Kidney epithelial cell (primary cell): ENCODE measurements at regions not wholly inside any gene's neighbourhood (a gene's known extent, or its start where the extent isn't known, plus 50 kb on each side); places are given as distances from the start of the nearest gene placed in this dataset.

Experiments used
- DNase-seq: peaks from one replicate; pipeline ENCODE4 v3.0.0-alpha.2; 2010; ENCODE audit warnings: low read depth
- H3K27me3 ChIP-seq: 2 replicates; pipeline ENCODE4 v1.6.0; 2011; ENCODE audit warnings: low read length; ENCODE audit not compliant: control insufficient read depth, insufficient read depth
- H3K36me3 ChIP-seq: 2 replicates; pipeline ENCODE4 v1.5.1; 2011; ENCODE audit warnings: low read length; ENCODE audit not compliant: control insufficient read depth, insufficient read depth
- H3K4me3 ChIP-seq: 2 replicates; pipeline ENCODE4 v1.5.1; 2011; ENCODE audit warnings: low read depth, mild to moderate bottlenecking, control low read depth, low read length
- TF ChIP-seq, protein P1 (sequence below): IDR thresholded peaks from 2 replicates; pipeline ENCODE4 v1.5.1; 2011; ENCODE audit warnings: mild to moderate bottlenecking, moderate library complexity, low read length, control low read depth, inconsistent platforms; ENCODE audit not compliant: insufficient read depth, poor library complexity, severe bottlenecking

- TF ChIP-seq, protein P1, sequence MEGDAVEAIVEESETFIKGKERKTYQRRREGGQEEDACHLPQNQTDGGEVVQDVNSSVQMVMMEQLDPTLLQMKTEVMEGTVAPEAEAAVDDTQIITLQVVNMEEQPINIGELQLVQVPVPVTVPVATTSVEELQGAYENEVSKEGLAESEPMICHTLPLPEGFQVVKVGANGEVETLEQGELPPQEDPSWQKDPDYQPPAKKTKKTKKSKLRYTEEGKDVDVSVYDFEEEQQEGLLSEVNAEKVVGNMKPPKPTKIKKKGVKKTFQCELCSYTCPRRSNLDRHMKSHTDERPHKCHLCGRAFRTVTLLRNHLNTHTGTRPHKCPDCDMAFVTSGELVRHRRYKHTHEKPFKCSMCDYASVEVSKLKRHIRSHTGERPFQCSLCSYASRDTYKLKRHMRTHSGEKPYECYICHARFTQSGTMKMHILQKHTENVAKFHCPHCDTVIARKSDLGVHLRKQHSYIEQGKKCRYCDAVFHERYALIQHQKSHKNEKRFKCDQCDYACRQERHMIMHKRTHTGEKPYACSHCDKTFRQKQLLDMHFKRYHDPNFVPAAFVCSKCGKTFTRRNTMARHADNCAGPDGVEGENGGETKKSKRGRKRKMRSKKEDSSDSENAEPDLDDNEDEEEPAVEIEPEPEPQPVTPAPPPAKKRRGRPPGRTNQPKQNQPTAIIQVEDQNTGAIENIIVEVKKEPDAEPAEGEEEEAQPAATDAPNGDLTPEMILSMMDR: no peak
- H3K27me3 ChIP-seq: no peaks in the 10 kb centered on the region
- H3K4me3 ChIP-seq: no peak overlapping the region
- no peaks in the 10 kb centered on the region for H3K36me3 ChIP-seq
- no peak for DNase-seq
Observed at GRCh38 chr11:134907636-134908035, 495.6 kb upstream of the B3GAT1 start.

DNA sequence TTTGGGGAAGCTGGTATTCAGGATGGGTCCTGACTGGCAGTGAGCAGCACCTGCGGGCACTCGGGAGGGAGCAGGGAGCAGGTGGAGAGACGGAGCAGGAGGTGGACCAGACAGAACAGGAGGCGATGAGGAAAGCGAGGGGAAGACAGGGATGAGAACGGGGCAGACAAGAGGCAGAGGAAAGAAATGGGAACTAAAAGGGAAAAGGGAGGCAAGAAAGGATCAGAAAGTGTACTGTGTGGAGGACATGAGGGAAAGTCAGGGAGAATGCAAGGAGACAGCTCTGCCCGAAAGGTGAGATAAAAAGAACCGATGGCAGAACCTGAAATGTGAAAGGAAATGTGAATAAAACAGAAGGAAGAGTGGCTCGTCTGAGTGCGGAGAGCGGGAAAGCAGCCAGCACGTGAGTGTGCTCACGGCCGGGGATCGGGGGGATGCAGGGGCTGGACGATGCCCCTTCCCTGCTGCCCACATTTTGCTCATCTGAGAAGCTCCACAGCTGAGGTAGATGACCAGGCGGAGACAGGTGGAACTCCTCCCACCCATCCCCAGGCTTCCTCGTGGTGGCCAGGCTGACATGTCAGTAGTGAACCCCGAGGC lies 494.4 kb upstream of the B3GAT1 start:
- no peaks in the 10 kb centered on the region for H3K27me3 ChIP-seq
- DNase-seq: no peak
- TF ChIP-seq, protein P1: no peak
- no peaks in the 10 kb centered on the region for H3K36me3 ChIP-seq
- H3K4me3 ChIP-seq: no peak overlapping the region

DNA sequence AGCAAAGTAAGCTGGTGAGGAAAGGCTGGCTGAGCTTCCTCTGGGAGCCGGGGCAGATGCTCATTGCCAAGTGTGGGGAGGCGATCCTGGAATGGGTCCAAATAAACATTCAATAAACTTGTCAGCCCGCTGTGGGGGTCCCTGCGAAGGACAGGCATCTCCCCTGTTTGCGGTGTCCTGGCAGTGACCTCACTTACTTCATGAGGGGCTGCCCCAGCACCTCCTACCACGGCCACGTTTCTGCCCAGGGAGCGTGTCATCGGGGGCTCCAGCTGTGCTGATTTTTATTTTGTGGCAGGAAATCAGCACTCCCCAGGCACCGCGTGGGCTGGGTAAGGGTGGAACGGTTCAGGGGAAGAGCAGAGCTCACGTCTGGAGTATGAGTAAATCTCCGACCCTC lies 493.9 kb upstream of the B3GAT1 start:
- no peak overlapping the region for H3K4me3 ChIP-seq
- no peak for DNase-seq

DNA sequence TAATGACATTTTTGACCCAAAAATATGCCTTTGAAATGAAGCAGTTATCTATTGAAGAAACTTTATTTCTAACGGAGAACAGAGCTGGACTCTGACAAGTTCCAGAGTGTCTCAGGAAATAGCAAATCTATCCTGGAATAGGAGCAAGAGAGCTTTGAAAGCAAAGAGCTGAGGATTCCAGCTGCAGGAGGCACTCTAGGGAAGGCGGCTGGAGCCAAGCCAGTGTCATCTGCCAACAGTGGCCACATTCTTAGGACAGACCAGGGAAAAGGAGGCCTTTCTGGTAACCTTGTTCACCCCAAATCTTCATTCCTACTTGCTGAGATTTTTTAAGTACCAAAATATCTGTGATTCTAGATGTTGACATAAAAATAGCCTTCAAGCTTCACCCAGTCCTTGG lies 493.5 kb upstream of the B3GAT1 start:
- H3K4me3 ChIP-seq: no peak overlapping the region
- TF ChIP-seq, protein P1: no peak
- H3K27me3 ChIP-seq: no peaks in the 10 kb centered on the region
- H3K36me3 ChIP-seq: no peaks in the 10 kb centered on the region
- DNase-seq: no peak

More for the DNA sequence above, 493.9 kb upstream of the B3GAT1 start:
- Histone ChIP-seq H3K27me3 (no peaks in the 10 kb centered on the region), H3K36me3 (no peaks in the 10 kb centered on the region)
- TF ChIP-seq, protein P1: no peak

GRCh38 chr11:134904103-134904790 lies 492.2 kb upstream of the B3GAT1 start:
- TF ChIP-seq, protein P1: no peak
- Histone ChIP-seq H3K36me3 (no peaks in the 10 kb centered on the region), H3K4me3 (no peak overlapping the region), H3K27me3 (no peaks in the 10 kb centered on the region)
- no peak for DNase-seq
